A549 (cell line): ENCODE measurements at regions not wholly inside any gene's neighbourhood (a gene's known extent, or its start where the extent isn't known, plus 50 kb on each side); places are given as distances from the start of the nearest gene placed in this dataset.

ENCODE experiments used
- FOSL2 ChIP-seq, 2 experiments: fragments of 450-650 bp in 1 of 2; fragments of >200 bp in 1 of 2; sonication (Bioruptor Twin) in 1 of 2; formaldehyde crosslinking; IDR thresholded peaks; 2 replicates each; pipeline versions ENCODE4 v1.5.0 to v1.6.1; 2016 to 2020; ENCODE audit warnings: mild to moderate bottlenecking in 1 of 2, moderate library complexity in 1 of 2
- KDM5A ChIP-seq: fragments of 200-600 bp; sonication (generic); IDR thresholded peaks from 2 replicates; pipeline ENCODE4 v1.6.1; 2016; ENCODE audit warnings: antibody characterized with exemption, mild to moderate bottlenecking
- MAFK ChIP-seq: fragments of 450-650 bp; IDR thresholded peaks from 2 replicates; pipeline ENCODE4 v1.6.1; 2014; ENCODE audit not compliant: partially characterized antibody
- PBX3 ChIP-seq: IDR thresholded peaks from 2 replicates; pipeline ENCODE4 v1.6.1; 2012
- POLR2A ChIP-seq: IDR thresholded peaks from 2 replicates; pipeline ENCODE4 v1.6.1; 2012; ENCODE audit warnings: mild to moderate bottlenecking, low read length
- RAD21 ChIP-seq, 2 experiments: fragments of >200 bp in 1 of 2; sonication (Bioruptor Twin) in 1 of 2; formaldehyde crosslinking in 1 of 2; IDR thresholded peaks in 1 of 2; conservative IDR thresholded peaks in 1 of 2; 2 replicates in 1 of 2; 3 replicates in 1 of 2; pipeline ENCODE4 v1.6.1; 2012 to 2018; ENCODE audit warnings: inconsistent platforms in 1 of 2
- SMC3 ChIP-seq: fragments of >200 bp; sonication (Bioruptor Twin); formaldehyde crosslinking; IDR thresholded peaks from 3 replicates; pipeline ENCODE4 v1.6.1; 2018; ENCODE audit warnings: inconsistent platforms
- TF ChIP-seq, protein P1 (sequence below): fragments of >200 bp; sonication (Bioruptor Twin); formaldehyde crosslinking; IDR thresholded peaks from 3 replicates; pipeline ENCODE4 v1.5.1; 2016
- TF ChIP-seq, protein P2 (sequence below): fragments of >200 bp; sonication (Bioruptor Twin); formaldehyde crosslinking; IDR thresholded peaks from 3 replicates; pipeline ENCODE4 v1.6.1; 2016
- TF ChIP-seq, protein P3 (sequence below): fragments of 200-600 bp; sonication (generic); IDR thresholded peaks from 2 replicates; pipeline ENCODE4 v1.6.1; 2016; ENCODE audit warnings: antibody characterized with exemption, mild to moderate bottlenecking, moderate library complexity

- TF ChIP-seq KDM5A (no peak), POLR2A (no peak), SMC3 (no peak), RAD21 (conservative IDR thresholded peaks at IDR 0.05 in 1 of 2, IDR thresholded peaks at IDR 0.05 in 1 of 2) (no peak), MAFK (no peak), PBX3 (no peak), FOSL2 (IDR thresholded peaks at IDR 0.05) (no peak), FOSL2 (CRISPR knock-in tag; IDR thresholded peaks at IDR 0.05) (no peak)
- TF ChIP-seq, protein P1, sequence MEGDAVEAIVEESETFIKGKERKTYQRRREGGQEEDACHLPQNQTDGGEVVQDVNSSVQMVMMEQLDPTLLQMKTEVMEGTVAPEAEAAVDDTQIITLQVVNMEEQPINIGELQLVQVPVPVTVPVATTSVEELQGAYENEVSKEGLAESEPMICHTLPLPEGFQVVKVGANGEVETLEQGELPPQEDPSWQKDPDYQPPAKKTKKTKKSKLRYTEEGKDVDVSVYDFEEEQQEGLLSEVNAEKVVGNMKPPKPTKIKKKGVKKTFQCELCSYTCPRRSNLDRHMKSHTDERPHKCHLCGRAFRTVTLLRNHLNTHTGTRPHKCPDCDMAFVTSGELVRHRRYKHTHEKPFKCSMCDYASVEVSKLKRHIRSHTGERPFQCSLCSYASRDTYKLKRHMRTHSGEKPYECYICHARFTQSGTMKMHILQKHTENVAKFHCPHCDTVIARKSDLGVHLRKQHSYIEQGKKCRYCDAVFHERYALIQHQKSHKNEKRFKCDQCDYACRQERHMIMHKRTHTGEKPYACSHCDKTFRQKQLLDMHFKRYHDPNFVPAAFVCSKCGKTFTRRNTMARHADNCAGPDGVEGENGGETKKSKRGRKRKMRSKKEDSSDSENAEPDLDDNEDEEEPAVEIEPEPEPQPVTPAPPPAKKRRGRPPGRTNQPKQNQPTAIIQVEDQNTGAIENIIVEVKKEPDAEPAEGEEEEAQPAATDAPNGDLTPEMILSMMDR = no peak
- TF ChIP-seq, protein P2, sequence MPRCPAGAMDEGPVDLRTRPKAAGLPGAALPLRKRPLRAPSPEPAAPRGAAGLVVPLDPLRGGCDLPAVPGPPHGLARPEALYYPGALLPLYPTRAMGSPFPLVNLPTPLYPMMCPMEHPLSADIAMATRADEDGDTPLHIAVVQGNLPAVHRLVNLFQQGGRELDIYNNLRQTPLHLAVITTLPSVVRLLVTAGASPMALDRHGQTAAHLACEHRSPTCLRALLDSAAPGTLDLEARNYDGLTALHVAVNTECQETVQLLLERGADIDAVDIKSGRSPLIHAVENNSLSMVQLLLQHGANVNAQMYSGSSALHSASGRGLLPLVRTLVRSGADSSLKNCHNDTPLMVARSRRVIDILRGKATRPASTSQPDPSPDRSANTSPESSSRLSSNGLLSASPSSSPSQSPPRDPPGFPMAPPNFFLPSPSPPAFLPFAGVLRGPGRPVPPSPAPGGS = no peak
- TF ChIP-seq, protein P3, sequence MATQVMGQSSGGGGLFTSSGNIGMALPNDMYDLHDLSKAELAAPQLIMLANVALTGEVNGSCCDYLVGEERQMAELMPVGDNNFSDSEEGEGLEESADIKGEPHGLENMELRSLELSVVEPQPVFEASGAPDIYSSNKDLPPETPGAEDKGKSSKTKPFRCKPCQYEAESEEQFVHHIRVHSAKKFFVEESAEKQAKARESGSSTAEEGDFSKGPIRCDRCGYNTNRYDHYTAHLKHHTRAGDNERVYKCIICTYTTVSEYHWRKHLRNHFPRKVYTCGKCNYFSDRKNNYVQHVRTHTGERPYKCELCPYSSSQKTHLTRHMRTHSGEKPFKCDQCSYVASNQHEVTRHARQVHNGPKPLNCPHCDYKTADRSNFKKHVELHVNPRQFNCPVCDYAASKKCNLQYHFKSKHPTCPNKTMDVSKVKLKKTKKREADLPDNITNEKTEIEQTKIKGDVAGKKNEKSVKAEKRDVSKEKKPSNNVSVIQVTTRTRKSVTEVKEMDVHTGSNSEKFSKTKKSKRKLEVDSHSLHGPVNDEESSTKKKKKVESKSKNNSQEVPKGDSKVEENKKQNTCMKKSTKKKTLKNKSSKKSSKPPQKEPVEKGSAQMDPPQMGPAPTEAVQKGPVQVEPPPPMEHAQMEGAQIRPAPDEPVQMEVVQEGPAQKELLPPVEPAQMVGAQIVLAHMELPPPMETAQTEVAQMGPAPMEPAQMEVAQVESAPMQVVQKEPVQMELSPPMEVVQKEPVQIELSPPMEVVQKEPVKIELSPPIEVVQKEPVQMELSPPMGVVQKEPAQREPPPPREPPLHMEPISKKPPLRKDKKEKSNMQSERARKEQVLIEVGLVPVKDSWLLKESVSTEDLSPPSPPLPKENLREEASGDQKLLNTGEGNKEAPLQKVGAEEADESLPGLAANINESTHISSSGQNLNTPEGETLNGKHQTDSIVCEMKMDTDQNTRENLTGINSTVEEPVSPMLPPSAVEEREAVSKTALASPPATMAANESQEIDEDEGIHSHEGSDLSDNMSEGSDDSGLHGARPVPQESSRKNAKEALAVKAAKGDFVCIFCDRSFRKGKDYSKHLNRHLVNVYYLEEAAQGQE = no peak
These were observed 343.4 kb downstream of the ADAMTS20 start for GRCh38 chr12:43208627-43209026.
